ENCODE measurements at regions not wholly inside any gene's neighbourhood (a gene's known extent, or its start where the extent isn't known, plus 50 kb on each side); places are given as distances from the start of the nearest gene placed in this dataset.

DNA sequence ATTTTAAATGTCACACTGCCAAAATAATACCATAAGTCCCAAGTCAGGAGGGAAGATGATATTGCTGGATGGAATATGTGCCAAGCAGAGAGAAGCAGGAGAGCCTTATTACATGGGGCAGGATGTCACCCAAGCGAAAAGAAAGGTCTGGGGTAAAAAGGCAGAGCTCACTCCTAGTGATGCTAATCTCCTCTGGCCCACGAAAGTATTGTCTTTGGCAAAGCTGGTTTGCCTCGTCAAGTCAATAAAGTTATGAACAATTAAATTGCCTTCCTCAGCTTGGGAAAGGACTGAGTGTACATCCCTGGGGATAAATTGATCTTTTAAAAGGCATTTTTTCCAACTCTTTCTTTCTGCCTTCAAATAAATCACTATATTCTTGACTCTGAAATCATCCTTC is 220.6 kb downstream of the DMAC1 start:
- TF ChIP-seq JUND (IDR thresholded peaks at IDR 0.05) = no peak
- TF ChIP-seq RFX5 (IDR thresholded peaks at IDR 0.05; ENCODE audit: low read length) = no peak
- TF ChIP-seq, protein P1, sequence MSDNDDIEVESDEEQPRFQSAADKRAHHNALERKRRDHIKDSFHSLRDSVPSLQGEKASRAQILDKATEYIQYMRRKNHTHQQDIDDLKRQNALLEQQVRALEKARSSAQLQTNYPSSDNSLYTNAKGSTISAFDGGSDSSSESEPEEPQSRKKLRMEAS (IDR thresholded peaks at IDR 0.05; ENCODE audit: low read depth) = no peak
- no peak for TF ChIP-seq EP300 (IDR thresholded peaks at IDR 0.05; ENCODE audit: borderline replicate concordance in 1 of 2, low read depth in 1 of 2, low read length in 1 of 2)
- no peak for TF ChIP-seq MEF2A (IDR thresholded peaks at IDR 0.05; ENCODE audit: borderline replicate concordance, low read depth)

Measured in SK-N-SH (cell line).